ENCODE measurements at regions not wholly inside any gene's neighbourhood (a gene's known extent, or its start where the extent isn't known, plus 50 kb on each side); places are given as distances from the start of the nearest gene placed in this dataset.
A peak's percentile ranks its signal among the peaks of the same experiment; 100 is the strongest.

GRCh38 chrX:133159205-133159604 lies 58.9 kb downstream of the TFDP3 start:
- Histone ChIP-seq H3K27me3 (ENCODE audit: control insufficient read depth, insufficient read depth, low read length) (no peaks in the 10 kb centered on the region), H3K4me3 (ENCODE audit: low read depth, low read length) (no peak overlapping the region), H3K36me3 (ENCODE audit: control insufficient read depth, insufficient read depth, low read length) (no peaks in the 10 kb centered on the region)
- no peak for TF ChIP-seq CTCF (IDR thresholded peaks at IDR 0.05; ENCODE audit: insufficient read depth, low read length, poor library complexity, severe bottlenecking)
- no peak for DNase-seq (ENCODE audit: low read depth)

- no peak for TF ChIP-seq CTCF (IDR thresholded peaks at IDR 0.05; ENCODE audit: insufficient read depth, low read length, poor library complexity, severe bottlenecking)
- no peaks in the 10 kb centered on the region for H3K36me3 ChIP-seq (ENCODE audit: control insufficient read depth, insufficient read depth, low read length)
- H3K4me3 ChIP-seq (ENCODE audit: low read depth, low read length): no peak overlapping the region
- peak; percentile 68 for DNase-seq (ENCODE audit: low read depth)
- H3K27me3 ChIP-seq (ENCODE audit: control insufficient read depth, insufficient read depth, low read length): no peaks in the 10 kb centered on the region
These were observed 54.4 kb upstream of the USP26 start for GRCh38 chrX:133151336-133151735.

- no peak for DNase-seq (ENCODE audit: low read depth)
- H3K27me3 ChIP-seq (ENCODE audit: control insufficient read depth, insufficient read depth, low read length): no peaks in the 10 kb centered on the region
- no peak for TF ChIP-seq CTCF (IDR thresholded peaks at IDR 0.05; ENCODE audit: insufficient read depth, low read length, poor library complexity, severe bottlenecking)
- H3K36me3 ChIP-seq (ENCODE audit: control insufficient read depth, insufficient read depth, low read length): no peaks in the 10 kb centered on the region
- no peak overlapping the region for H3K4me3 ChIP-seq (ENCODE audit: low read depth, low read length)
These were observed 53.8 kb upstream of the USP26 start for GRCh38 chrX:133150730-133151129.

Data from kidney epithelial cell (primary cell).